GM23248 (cell line): ENCODE measurements at regions not wholly inside any gene's neighbourhood (a gene's known extent, or its start where the extent isn't known, plus 50 kb on each side); places are given as distances from the start of the nearest gene placed in this dataset.

Source experiments
- EZH2 ChIP-seq: fragments of 200-600 bp; sonication (generic); IDR thresholded peaks from 2 replicates; pipeline ENCODE4 v1.6.1; 2018; ENCODE audit warnings: antibody characterized with exemption, mild to moderate bottlenecking; ENCODE audit not compliant: insufficient read depth, poor library complexity, severe bottlenecking
- EZH2phosphoT487 ChIP-seq: fragments of 200-600 bp; sonication (generic); IDR thresholded peaks from 2 replicates; pipeline ENCODE4 v1.6.1; 2018; ENCODE audit warnings: antibody characterized with exemption, moderate library complexity, mild to moderate bottlenecking, low read depth; ENCODE audit not compliant: insufficient read depth

DNA sequence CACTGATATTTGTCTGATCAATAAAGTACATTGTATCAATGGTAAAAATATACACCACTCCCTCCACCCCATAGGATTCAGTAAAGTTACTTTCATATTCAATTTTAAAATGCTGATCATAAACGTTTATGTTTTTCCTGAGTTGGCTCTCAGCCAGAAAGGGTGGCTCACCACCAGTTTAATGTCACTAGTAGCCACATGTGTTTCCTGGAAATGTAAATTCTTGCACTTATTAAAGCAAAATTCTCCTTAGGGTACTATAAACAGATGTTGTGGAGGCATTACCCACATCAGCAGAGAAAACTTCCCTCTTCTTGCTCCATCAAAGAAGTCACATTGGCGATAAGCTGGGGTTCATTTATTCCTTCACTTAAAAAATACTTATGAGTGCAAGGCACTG, 210.3 kb downstream of the SREK1 start:
- TF ChIP-seq EZH2phosphoT487 (no peak), EZH2 (no peak)
